Ascending aorta (tissue), 2 donors: ENCODE measurements at regions not wholly inside any gene's neighbourhood (a gene's known extent, or its start where the extent isn't known, plus 50 kb on each side); places are given as distances from the start of the nearest gene placed in this dataset.

Experiments
- DNase-seq, 2 donors: peaks; one replicate each; pipeline ENCODE4 v3.0.0-alpha.2; 2019; ENCODE audit warnings: low spot score in 2 of 2
- H3K27ac ChIP-seq, 2 donors: fragments of 200-600 bp; sonication (generic); one replicate each; pipeline ENCODE4 v1.5.1; 2016 to 2017; ENCODE audit warnings: mild to moderate bottlenecking in 1 of 2
- H3K27me3 ChIP-seq: fragments of 200-600 bp; sonication (generic); one replicate; pipeline ENCODE4 v1.5.1; 2017
- H3K36me3 ChIP-seq, 2 donors: fragments of 200-600 bp; sonication (generic); one replicate each; pipeline ENCODE4 v1.5.1; 2016
- H3K4me1 ChIP-seq, 2 donors: fragments of 200-600 bp; sonication (generic); one replicate each; pipeline ENCODE4 v1.5.1; 2016 to 2017; ENCODE audit warnings: mild to moderate bottlenecking in 1 of 2
- H3K4me3 ChIP-seq, 2 donors: fragments of 200-600 bp; sonication (generic); one replicate each; pipeline ENCODE4 v1.5.1; 2016 to 2017; ENCODE audit warnings: mild to moderate bottlenecking in 1 of 2
- H3K9me3 ChIP-seq, 2 donors: fragments of 200-600 bp; sonication (generic); one replicate each; pipeline ENCODE4 v1.5.1; 2016
- intact Hi-C: fragments of 100-400 bp; cut with DNase I; formaldehyde crosslinking; loops from one replicate; pipeline ENCODE4 v1.15.1; 2023
- TF ChIP-seq, protein P1 (sequence below), 3 experiments: fragments of 200-600 bp in 2 of 3; fragments of 450-650 bp in 1 of 3; sonication (generic) in 2 of 3; IDR thresholded peaks; one replicate each; pipeline ENCODE4 v1.5.1; 2016 to 2019; ENCODE audit warnings: antibody characterized with exemption in 3 of 3, mild to moderate bottlenecking in 1 of 3, moderate library complexity in 1 of 3

GRCh38 chr12:127742231-127742630 is 524.7 kb upstream of the TMEM132C start:
- Histone ChIP-seq H3K4me3 (no peak overlapping the region), H3K36me3 (no peaks in the 10 kb centered on the region), H3K9me3 (peaks cover 0 to 4% of the 10 kb centered on the region in 2 donors), H3K4me1 (no peaks in the 10 kb centered on the region), H3K27me3 (no peaks in the 10 kb centered on the region), H3K27ac (no peak overlapping the region)
- intact Hi-C loops = no loop called here
- no peak for DNase-seq
- TF ChIP-seq, protein P1, sequence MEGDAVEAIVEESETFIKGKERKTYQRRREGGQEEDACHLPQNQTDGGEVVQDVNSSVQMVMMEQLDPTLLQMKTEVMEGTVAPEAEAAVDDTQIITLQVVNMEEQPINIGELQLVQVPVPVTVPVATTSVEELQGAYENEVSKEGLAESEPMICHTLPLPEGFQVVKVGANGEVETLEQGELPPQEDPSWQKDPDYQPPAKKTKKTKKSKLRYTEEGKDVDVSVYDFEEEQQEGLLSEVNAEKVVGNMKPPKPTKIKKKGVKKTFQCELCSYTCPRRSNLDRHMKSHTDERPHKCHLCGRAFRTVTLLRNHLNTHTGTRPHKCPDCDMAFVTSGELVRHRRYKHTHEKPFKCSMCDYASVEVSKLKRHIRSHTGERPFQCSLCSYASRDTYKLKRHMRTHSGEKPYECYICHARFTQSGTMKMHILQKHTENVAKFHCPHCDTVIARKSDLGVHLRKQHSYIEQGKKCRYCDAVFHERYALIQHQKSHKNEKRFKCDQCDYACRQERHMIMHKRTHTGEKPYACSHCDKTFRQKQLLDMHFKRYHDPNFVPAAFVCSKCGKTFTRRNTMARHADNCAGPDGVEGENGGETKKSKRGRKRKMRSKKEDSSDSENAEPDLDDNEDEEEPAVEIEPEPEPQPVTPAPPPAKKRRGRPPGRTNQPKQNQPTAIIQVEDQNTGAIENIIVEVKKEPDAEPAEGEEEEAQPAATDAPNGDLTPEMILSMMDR (IDR thresholded peaks at IDR 0.05) = no peak

GRCh38 chr12:127745469-127746212 is 521.3 kb upstream of the TMEM132C start:
- Histone ChIP-seq H3K27me3 (no peaks in the 10 kb centered on the region), H3K27ac (no peak overlapping the region), H3K36me3 (no peaks in the 10 kb centered on the region), H3K4me3 (no peak overlapping the region), H3K4me1 (no peaks in the 10 kb centered on the region), H3K9me3 (peaks cover 0 to 4% of the 10 kb centered on the region in 2 donors)
- TF ChIP-seq, protein P1 (IDR thresholded peaks at IDR 0.05) = no peak
- DNase-seq = no peak
- intact Hi-C loops = no loop called here

DNA sequence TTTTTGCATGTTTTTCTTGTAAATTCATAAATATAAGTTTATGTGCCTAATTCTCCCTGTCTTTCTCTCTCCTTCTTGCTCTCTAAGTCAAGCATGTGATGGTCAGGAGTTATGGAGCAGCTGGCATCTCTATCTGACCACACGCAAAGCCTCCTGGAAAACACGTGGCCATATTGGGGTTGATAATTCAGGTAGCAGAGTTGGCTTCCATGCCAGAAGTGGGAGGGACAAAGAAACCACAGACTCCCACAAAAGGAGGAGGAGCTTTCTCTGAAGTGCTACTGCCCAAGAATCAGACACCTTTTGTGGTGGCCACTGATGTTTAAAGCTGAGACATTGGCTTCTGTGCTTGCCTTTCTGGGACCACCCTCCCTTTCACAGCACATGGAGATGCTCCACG is 517.6 kb upstream of the TMEM132C start:
- Histone ChIP-seq H3K9me3 (peaks cover 0 to 4% of the 10 kb centered on the region in 2 donors), H3K27me3 (no peaks in the 10 kb centered on the region), H3K4me1 (no peaks in the 10 kb centered on the region), H3K36me3 (no peaks in the 10 kb centered on the region), H3K4me3 (no peak overlapping the region), H3K27ac (no peak overlapping the region)
- intact Hi-C loops = no loop called here
- TF ChIP-seq, protein P1 (IDR thresholded peaks at IDR 0.05) = no peak
- no peak for DNase-seq

GRCh38 chr12:127750076-127750840 is 516.7 kb upstream of the TMEM132C start:
- no peak overlapping the region for H3K27ac ChIP-seq
- intact Hi-C loops = no loop called here
- TF ChIP-seq, protein P1 (IDR thresholded peaks at IDR 0.05) = no peak
- no peaks in the 10 kb centered on the region for H3K4me1 ChIP-seq
- H3K36me3 ChIP-seq = no peaks in the 10 kb centered on the region
- H3K9me3 ChIP-seq = no peaks in the 10 kb centered on the region
- no peaks in the 10 kb centered on the region for H3K27me3 ChIP-seq
- no peak overlapping the region for H3K4me3 ChIP-seq
- DNase-seq = no peak

GRCh38 chr12:127752802-127753201 is 514.2 kb upstream of the TMEM132C start:
- no peaks in the 10 kb centered on the region for H3K27me3 ChIP-seq
- no peak overlapping the region for H3K27ac ChIP-seq
- intact Hi-C loops = no loop called here
- H3K9me3 ChIP-seq = no peaks in the 10 kb centered on the region
- no peak overlapping the region for H3K4me3 ChIP-seq
- no peak for DNase-seq
- no peaks in the 10 kb centered on the region for H3K4me1 ChIP-seq
- TF ChIP-seq, protein P1 (IDR thresholded peaks at IDR 0.05) = no peak
- H3K36me3 ChIP-seq = no peaks in the 10 kb centered on the region
